Left kidney (tissue), 1 donor: ENCODE measurements at regions not wholly inside any gene's neighbourhood (a gene's known extent, or its start where the extent isn't known, plus 50 kb on each side); places are given as distances from the start of the nearest gene placed in this dataset.
"Not testable (repeated sequence)": the region's sequence is repeated elsewhere in the genome, so short reads cannot be mapped to it uniquely, and the experiment has no call there.

ENCODE experiments used
- DNase-seq: peaks from one replicate; pipeline ENCODE4 v3.0.0-alpha.2; 2013

DNA sequence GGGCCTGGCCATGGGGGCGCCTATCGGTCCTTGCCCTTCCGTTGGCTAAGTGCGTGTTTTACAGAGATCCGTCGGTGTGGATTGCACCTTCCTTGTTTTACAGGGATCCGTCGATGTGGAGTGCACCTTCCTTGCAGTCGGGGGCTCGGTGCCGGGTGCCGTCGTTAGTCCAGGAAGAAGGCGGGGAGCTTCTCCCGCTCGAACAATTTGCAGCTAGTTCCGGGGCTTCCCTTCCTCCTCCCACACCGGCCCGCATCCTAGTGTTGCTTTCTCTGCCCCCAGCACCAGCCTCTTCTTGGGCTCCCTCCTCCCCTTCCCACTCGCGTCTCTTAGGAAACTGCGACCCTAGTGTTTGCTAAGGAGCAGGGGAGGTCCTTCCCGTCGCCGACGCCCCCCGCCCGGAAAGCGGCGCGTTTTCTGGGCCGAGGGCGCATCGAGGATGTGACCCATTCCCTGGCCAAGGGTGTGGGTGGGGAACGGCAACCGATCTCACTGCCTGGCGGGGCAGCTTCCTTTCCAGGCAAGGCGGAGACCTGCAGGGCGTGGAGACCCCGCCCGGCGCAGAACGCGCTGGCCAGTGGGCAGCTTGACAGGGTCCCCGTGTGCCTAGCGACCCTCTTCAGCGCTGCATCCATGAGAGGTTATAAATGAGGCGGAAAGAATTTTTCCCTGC is 75.7 kb upstream of the ZNF91 start:
- peak; percentile 12 for DNase-seq

- not testable (repeated sequence) for DNase-seq
These were observed 69.1 kb upstream of the ZNF91 start for GRCh38 chr19:23464349-23464748.

DNA sequence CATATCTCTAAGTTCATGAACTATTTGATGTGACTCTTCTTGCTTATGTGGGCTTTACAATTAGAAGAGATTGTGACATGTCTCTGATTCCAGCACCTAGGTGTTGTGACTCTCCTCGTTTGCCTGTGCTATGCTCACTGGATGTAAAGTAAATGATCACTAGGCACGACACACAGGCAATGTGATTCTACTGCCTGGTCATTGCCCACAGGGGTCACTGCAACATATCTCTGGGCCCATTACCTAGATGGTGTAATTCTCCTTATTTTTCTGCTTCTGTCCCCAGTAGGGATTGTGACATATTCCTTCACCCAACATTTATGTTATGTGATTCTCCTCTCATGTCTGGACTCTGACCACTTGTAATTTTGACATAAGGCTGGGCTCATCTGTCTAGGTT is 65.8 kb upstream of the ZNF91 start:
- no peak for DNase-seq

DNA sequence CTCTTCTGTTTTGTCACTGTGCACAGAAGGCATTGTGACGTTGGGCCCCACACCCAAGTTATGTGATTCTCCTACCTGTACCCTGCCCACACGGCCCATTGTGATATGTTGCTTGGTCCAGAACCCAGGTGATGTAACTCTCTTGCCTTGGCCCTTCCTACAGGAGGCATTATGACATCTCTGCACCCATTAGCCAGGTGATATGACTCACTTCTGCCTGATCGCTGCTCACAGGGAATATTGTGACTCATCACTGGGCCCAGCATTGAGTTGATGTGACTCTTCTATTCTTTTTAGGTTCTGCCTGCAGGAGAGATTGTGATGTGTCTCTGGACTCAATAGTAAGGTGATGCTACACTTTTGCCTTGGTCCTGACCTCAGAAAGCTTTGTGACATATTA is 65.4 kb upstream of the ZNF91 start:
- DNase-seq, result no peak
